ENCODE measurements at regions not wholly inside any gene's neighbourhood (a gene's known extent, or its start where the extent isn't known, plus 50 kb on each side); places are given as distances from the start of the nearest gene placed in this dataset.

DNA sequence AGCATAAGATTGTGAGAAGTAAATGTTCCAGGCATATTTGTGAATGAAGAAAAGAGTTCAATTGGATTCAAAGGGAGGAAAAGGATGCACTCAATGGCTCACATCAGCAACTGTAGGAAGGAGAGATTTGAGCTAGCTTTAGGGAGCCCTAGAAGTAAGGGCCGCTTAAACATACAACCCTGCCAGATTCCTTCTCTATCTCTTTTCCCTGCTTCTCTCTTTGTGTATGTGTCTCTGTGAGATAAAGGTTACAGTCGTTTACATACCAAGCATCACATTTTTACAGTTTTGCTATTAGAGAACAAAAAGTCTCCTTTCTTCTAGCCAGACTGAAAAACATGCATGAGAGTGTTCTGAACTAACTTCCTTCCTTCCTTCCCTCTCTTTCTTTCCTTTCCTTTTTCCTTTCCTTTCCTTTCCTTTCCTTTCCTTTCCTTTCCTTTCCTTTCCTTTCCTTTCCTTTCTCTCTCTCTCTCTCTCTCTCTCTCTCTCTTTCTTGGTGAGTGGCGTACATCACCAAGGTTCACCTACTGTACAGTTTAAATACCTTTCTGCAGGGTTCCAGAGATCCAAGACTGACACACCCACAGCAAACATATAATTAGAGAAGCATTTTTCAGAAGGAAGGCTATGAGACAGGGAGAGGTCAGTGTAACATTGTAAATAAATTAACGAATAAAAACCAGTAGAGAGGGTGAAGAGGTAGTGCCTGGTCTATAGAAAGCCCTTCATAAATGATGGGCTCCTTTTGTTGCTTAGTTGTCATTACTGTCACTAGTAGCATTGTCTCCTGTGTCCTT is 240.4 kb downstream of the ARL4A start:
- TF ChIP-seq, protein P1, sequence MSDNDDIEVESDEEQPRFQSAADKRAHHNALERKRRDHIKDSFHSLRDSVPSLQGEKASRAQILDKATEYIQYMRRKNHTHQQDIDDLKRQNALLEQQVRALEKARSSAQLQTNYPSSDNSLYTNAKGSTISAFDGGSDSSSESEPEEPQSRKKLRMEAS (IDR thresholded peaks at IDR 0.05): no peak
- TF ChIP-seq EP300 (IDR thresholded peaks at IDR 0.05; ENCODE audit: borderline replicate concordance): no peak
- TF ChIP-seq REST (IDR thresholded peaks at IDR 0.05; ENCODE audit: low read depth): no peak
- no peak for TF ChIP-seq CREB1 (IDR thresholded peaks at IDR 0.05; ENCODE audit: low read depth)
- no peak for TF ChIP-seq TCF12 (IDR thresholded peaks at IDR 0.05; ENCODE audit: low read depth)
- no peak for TF ChIP-seq EGR1 (IDR thresholded peaks at IDR 0.05)
- no peak for TF ChIP-seq YY1 (IDR thresholded peaks at IDR 0.05; ENCODE audit: low read depth)
- no peak for TF ChIP-seq USF1 (IDR thresholded peaks at IDR 0.05)
- no peak for TF ChIP-seq FOXM1 (IDR thresholded peaks at IDR 0.05; ENCODE audit: borderline replicate concordance, low read depth)
- TF ChIP-seq TAF1 (IDR thresholded peaks at IDR 0.05; ENCODE audit: low read depth): no peak
- TF ChIP-seq CEBPB (IDR thresholded peaks at IDR 0.05): no peak
- TF ChIP-seq ZBTB7A (IDR thresholded peaks at IDR 0.05; ENCODE audit: low read depth): no peak
- no peak for TF ChIP-seq NFIC (IDR thresholded peaks at IDR 0.05)
